ENCODE measurements at regions not wholly inside any gene's neighbourhood (a gene's known extent, or its start where the extent isn't known, plus 50 kb on each side); places are given as distances from the start of the nearest gene placed in this dataset.

DNA sequence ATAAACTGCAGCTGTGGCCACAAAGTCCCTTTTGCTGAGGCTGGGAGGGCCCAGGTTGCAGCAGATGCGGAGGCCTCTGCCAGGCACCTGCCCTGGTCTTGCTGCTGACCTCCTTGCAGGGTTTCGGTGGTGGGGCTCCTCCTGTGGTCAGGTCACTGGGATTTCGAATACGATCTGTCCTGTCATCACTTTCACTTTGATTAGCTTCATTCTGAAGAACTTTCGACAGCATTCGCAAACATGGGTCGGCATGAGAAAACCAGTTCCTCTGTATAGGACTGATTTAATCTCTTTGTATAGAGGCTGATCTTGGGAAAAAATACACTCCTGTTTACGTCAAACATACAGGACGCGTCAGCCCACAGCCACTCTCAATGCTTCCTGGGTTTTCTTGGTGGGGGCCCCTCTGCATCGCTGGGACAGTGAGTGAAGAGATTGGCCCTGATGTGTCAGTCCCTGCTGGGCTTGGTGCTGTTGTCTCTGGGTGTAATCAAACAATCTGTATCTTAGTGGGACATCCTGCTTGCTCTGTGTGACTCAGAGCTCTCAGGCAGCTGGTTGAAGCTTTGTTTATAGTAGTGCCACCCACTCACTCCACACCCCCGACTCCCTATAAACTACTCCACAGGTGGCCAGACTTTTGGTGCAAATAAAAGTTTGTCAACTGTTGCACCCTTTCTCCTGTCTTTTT, 209.4 kb upstream of the CXCR4 start:
- TF ChIP-seq POLR2AphosphoS5 (IDR thresholded peaks at IDR 0.05) (no peak), EP300 (IDR thresholded peaks at IDR 0.05) (no peak), POLR2A (IDR thresholded peaks at IDR 0.05) (no peak)
- TF ChIP-seq, protein P1, sequence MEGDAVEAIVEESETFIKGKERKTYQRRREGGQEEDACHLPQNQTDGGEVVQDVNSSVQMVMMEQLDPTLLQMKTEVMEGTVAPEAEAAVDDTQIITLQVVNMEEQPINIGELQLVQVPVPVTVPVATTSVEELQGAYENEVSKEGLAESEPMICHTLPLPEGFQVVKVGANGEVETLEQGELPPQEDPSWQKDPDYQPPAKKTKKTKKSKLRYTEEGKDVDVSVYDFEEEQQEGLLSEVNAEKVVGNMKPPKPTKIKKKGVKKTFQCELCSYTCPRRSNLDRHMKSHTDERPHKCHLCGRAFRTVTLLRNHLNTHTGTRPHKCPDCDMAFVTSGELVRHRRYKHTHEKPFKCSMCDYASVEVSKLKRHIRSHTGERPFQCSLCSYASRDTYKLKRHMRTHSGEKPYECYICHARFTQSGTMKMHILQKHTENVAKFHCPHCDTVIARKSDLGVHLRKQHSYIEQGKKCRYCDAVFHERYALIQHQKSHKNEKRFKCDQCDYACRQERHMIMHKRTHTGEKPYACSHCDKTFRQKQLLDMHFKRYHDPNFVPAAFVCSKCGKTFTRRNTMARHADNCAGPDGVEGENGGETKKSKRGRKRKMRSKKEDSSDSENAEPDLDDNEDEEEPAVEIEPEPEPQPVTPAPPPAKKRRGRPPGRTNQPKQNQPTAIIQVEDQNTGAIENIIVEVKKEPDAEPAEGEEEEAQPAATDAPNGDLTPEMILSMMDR (IDR thresholded peaks at IDR 0.05), result no peak
- H3K36me3 ChIP-seq, result no peaks in the 10 kb centered on the region
- 81% methylated on average over 12 of the region's 12 CpGs for WGBS
- H3K27me3 ChIP-seq, result no peaks in the 10 kb centered on the region
- H3K4me1 ChIP-seq, result no peaks in the 10 kb centered on the region
- H3K4me3 ChIP-seq, result no peak overlapping the region
- no peak for DNase-seq (ENCODE audit: low spot score in 2 of 2)
- no peak overlapping the region for H3K27ac ChIP-seq
- no peaks in the 10 kb centered on the region for H3K9me3 ChIP-seq

DNA sequence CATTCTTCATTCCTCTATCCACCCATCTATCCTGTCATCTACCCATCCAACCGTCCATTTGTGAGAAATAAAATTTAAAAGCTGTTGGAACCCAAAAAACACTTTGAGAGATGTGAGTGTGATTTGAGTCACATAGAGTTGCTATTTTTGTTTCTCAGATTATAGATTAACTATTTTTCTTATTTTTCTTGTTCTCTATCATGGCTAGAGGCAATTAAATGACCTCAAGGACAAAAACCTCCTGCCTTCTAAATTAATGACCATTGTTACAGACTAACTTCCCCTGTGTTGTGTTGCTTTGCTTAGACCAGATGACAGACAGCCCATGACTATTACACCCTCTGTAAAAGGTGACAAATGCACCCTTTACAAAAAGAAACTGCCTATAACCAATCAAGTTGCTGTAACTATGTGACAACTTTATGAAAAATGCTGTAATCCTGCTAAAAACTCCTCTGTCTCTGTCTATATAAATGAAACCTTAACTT, 207.9 kb upstream of the CXCR4 start:
- WGBS, result 83% methylated on average over 1 of the region's 1 CpG
- Histone ChIP-seq H3K36me3 (no peaks in the 10 kb centered on the region), H3K4me1 (no peaks in the 10 kb centered on the region), H3K27me3 (no peaks in the 10 kb centered on the region), H3K9me3 (no peaks in the 10 kb centered on the region), H3K27ac (no peak overlapping the region), H3K4me3 (no peak overlapping the region)
- TF ChIP-seq POLR2AphosphoS5 (IDR thresholded peaks at IDR 0.05), result no peak
- no peak for DNase-seq (ENCODE audit: low spot score in 2 of 2)

DNA sequence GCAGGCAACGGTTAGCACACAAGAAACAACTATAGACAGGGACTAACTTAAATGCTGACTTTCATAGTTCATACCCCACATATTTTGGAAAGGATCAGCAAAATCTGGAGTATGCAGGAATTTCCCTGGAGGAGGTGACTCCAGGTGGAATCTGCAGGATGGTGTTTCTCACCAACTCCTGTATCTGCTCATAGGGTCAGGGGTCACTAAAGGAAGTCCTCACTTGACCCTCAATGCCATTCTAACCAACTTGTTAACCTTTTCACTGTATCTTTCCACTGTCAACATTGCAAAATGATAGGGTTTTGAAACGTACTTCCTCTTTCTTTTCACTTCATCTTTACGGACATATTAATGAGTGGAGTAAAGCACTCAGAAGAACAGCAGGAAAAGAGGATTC, 207.0 kb upstream of the CXCR4 start:
- no peaks in the 10 kb centered on the region for H3K36me3 ChIP-seq
- H3K27me3 ChIP-seq, result no peaks in the 10 kb centered on the region
- 81% methylated on average over 3 of the region's 3 CpGs for WGBS

DNA sequence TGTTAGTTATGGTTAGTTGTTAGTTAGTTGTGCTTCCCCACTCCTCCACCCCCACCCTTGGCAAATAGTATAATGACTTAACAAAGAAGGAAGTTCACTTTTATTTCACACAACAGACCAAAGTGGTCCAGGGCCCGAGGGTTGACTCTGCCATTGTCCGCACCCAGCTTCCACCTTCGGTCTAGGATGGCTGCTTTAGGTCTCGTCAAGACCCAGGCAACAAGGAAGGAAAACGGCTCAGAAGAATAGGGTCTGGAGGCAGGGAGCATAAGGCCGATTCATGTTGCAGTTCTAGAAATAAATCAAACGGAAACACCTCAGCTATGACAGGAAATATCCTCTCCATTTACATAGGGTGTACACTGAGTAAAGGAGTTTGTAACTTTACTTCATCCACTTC, 206.0 kb upstream of the CXCR4 start:
- Histone ChIP-seq H3K36me3 (no peaks in the 10 kb centered on the region), H3K9me3 (no peaks in the 10 kb centered on the region), H3K4me3 (no peak overlapping the region), H3K4me1 (no peaks in the 10 kb centered on the region), H3K27me3 (no peaks in the 10 kb centered on the region), H3K27ac (no peak overlapping the region)
- WGBS, result 77% methylated on average over 7 of the region's 7 CpGs
- no peak for DNase-seq (ENCODE audit: low spot score in 2 of 2)
- TF ChIP-seq, protein P1 (IDR thresholded peaks at IDR 0.05), result no peak
- TF ChIP-seq POLR2A (IDR thresholded peaks at IDR 0.05) (no peak), EP300 (IDR thresholded peaks at IDR 0.05) (no peak), POLR2AphosphoS5 (IDR thresholded peaks at IDR 0.05) (no peak)

More for the DNA sequence above, 207.0 kb upstream of the CXCR4 start:
- Histone ChIP-seq H3K27ac (no peak overlapping the region), H3K4me1 (no peaks in the 10 kb centered on the region), H3K4me3 (no peak overlapping the region), H3K9me3 (no peaks in the 10 kb centered on the region)
- TF ChIP-seq POLR2AphosphoS5 (IDR thresholded peaks at IDR 0.05) (no peak), POLR2A (IDR thresholded peaks at IDR 0.05) (no peak), EP300 (IDR thresholded peaks at IDR 0.05) (no peak)
- TF ChIP-seq, protein P1 (IDR thresholded peaks at IDR 0.05), result no peak
- no peak for DNase-seq (ENCODE audit: low spot score in 2 of 2)

DNA sequence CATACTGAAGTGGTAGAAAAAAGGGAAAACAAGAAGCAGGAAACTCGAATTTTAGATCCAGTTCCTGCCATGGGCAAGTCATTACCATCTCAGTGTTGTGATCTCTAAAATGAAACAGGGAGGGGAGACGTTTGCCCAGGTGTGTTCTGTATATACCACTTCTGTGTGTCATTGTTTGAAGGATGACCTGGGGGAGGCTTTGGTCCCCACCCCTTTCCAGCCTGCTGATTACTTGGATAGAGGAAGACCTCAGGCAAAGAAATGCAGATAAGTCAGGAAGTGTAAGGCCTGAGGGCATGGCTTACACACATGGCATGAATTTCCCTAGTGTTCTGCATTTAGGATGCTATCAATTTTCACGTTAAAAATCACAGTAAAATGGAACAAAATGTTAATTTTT, 205.2 kb upstream of the CXCR4 start:
- TF ChIP-seq, protein P1 (IDR thresholded peaks at IDR 0.05), result no peak
- TF ChIP-seq EP300 (IDR thresholded peaks at IDR 0.05), result no peak
- 38% methylated on average over 3 of the region's 3 CpGs for WGBS
- no peak for DNase-seq (ENCODE audit: low spot score in 2 of 2)
- H3K9me3 ChIP-seq, result no peaks in the 10 kb centered on the region
- no peak overlapping the region for H3K4me3 ChIP-seq
- no peak overlapping the region for H3K27ac ChIP-seq
- no peaks in the 10 kb centered on the region for H3K36me3 ChIP-seq
- H3K4me1 ChIP-seq, result no peaks in the 10 kb centered on the region
- no peaks in the 10 kb centered on the region for H3K27me3 ChIP-seq

DNA sequence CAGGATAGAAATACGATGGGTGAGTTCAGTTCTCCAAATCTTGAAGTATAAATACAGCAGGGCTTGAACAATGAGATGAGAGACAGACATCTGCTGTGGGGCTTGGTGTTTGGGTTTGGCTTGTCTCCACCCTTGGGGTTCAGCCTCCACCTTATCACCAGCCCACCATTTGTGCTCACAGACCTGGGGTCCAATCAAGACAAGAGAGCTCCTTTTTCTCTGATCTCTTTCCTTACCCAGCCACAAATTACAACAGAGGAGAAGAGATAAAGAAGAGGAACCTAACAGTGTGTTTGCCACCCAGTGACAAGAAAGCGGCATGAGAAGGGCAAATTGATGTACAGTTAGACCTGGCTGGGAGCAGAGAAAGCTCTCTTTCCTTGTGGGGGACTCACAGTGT, 204.5 kb upstream of the CXCR4 start:
- Histone ChIP-seq H3K9me3 (no peaks in the 10 kb centered on the region), H3K27ac (no peak overlapping the region), H3K27me3 (no peaks in the 10 kb centered on the region), H3K36me3 (no peaks in the 10 kb centered on the region), H3K4me3 (no peak overlapping the region), H3K4me1 (no peaks in the 10 kb centered on the region)
- DNase-seq (ENCODE audit: low spot score in 2 of 2), result no peak
- WGBS, result 79% methylated on average over 2 of the region's 2 CpGs
- no peak for TF ChIP-seq POLR2AphosphoS5 (IDR thresholded peaks at IDR 0.05)
- TF ChIP-seq, protein P1 (IDR thresholded peaks at IDR 0.05), result no peak
- no peak for TF ChIP-seq EP300 (IDR thresholded peaks at IDR 0.05)
- TF ChIP-seq POLR2A (IDR thresholded peaks at IDR 0.05), result no peak
